ENCODE measurements at regions not wholly inside any gene's neighbourhood (a gene's known extent, or its start where the extent isn't known, plus 50 kb on each side); places are given as distances from the start of the nearest gene placed in this dataset.

DNA sequence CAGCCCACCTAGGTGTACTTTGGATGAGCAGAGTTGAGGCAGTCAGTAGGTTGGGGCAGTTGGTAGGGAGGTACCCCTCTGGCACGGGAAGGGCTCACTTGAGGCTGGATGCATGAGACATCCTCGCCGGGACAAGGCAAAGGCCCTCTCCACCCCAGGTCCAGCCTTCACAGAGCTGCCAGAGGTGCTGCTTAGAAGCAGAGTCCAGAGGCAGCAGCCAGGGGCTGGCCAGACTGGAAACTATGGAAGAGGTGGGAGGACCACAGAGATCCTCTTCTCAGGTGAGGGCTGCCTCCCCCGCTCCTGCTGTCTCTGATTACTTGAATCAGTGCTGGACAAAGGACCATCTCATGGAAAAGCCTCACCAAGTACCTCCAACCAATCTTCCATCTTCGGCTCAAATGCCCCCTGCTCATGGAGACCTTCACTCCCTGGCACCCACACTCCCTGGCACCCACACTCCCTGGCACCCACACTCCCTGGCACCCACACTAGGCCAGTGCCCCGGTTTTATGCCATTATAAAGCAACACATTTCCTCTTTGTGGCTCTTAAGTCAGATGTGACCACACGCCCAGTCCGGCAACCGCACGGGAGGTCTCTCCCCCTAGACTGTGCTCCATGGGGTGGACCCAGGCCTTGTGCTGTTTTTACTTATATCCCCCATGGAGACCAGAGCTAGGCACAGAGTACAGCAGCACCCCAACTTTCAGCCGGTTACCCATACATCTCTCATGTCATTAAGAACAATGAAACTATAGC lies 100.1 kb downstream of the YTHDF1 start:
- no peak for DNase-seq (ENCODE audit: low read depth)

DNA sequence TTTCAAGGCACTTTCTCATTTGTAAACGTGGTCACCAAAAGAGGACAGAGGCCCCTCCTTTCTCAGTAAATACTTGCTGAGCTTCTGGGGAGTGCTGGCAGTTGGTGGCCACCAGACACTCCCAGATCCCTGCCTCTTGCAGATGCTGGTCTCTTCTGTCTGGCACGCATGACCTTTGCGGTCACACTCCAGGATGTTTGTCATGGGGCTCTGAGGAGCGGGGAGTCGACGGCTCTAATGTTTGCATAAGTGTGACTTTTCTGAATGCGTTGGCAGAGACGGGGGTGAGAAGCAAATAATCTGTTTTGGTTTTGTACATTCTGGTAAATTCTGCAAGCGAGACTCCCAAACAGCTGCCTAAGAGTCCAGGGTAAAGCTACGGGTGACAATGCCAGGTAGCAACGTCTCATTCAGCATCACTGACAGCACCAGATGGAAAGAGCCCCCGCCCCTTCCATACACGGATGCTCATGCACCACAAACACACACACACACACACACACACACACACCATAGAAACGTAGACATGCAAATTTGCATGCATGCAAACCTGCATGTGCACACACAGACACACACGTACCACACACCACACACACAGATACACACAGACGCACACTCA lies 101.1 kb downstream of the YTHDF1 start:
- DNase-seq (ENCODE audit: low read depth): no peak

GRCh38 chr20:63114006-63114692 lies 101.8 kb downstream of the YTHDF1 start:
- no peak for DNase-seq (ENCODE audit: low read depth)

DNA sequence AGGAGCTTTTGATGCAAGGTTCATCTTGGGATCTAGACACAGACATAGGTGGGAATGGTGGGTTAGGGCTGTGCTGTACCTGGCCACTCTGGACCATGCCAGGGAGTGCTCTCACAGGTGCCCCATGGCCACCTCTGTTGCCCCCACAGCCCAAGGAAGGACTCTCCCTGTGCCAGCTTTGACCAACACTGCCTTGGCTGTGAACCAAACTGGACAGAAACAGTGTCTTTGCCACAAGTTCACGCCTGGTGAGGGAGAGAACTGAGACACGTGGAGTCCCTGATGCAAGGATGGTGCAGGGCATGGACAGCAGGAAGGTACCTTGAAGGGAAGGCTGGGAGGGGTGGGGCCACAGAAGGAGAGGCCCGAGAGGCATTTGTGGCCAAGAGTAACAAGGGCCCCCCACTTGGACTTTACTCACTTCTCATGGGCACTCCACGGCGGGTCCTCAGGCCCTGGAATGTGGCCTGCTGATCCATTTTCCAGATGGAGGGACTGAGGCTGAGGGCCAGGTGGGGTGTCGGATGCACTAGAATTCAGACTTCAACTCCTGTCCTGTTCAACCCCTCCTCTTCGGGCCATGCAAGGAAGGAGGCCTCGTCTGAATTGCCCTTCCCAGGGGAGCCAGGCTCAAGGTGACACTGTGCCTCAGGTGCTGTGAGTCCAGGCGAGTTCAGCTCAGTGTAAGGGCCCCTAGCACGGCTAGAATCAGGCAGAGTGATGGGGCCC lies 103.3 kb downstream of the YTHDF1 start:
- no peak for DNase-seq (ENCODE audit: low read depth)

GRCh38 chr20:63108247-63108646 lies 101.5 kb upstream of the BHLHE23 start:
- DNase-seq (ENCODE audit: low read depth): no peak

DNA sequence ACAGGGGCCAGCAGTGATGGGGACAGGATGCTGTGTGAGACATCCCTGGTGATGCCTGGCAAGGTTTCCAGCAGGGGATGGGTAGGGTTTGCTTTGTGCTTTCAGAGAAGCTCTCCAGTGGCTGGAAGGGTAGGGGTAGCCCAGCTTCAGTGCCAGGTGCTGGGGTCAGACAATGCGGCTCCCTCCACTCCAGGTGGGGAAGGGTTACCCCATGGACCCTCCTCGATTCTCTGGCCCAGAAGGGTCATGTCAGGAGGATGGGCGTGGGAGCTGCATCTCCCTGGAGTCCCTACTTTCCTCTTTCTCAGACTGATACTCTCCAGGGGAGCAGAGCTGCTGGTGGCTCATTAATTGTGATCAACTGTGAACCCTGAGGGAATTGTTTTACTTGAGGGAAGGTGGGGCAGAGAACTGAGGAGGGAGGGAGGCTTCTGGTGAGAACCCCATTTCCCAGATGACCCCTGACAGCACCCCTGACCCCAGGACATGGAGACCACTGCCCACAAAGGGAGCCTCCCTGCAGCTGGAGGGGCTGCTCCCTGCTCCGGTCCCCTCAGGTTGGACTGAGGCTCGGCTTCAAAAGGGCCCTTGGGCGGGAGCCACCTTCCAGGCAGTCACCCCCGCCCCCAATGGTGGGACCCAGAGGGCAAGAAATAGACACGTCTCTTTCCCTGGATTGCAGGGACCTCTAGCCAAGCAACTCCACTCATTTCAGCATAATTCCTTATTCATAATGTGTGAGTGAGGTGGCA lies 100.9 kb upstream of the BHLHE23 start:
- DNase-seq (ENCODE audit: low read depth): no peak

DNA sequence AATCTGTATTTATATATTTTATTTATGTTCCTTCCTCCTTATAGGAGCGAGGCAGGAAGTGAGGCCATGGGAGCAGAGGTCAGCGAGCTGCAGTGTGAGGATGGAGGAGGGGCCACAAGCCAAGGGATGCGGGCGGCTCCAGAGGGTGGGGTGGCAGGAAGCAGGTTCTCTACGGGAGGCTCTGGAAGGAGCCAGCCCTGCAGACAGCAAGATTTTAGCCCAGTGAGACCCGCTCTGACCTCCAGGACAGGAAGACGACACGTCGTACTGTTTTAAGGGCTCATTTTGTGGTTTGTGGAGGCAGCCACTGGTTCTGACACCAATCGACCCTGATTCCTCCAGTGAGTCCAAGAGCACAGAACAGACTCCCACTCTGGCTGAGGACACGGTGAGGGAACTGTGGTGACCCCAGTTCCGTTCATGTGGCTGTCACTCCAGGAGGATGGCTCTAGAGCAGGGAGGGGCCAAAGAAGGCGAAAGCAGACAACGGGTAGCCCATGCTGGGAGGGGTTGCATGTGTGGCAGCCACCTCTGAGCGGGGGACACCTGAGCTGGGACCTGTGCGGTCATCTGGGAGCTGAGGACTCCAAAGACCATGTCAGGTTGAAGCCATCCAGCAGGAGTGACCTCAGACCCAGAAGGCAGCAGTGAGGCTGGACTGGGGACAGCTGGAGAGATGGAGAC lies 100.1 kb upstream of the BHLHE23 start:
- no peak for DNase-seq (ENCODE audit: low read depth)

GRCh38 chr20:63106108-63106764 lies 99.5 kb upstream of the BHLHE23 start:
- no peak for DNase-seq (ENCODE audit: low read depth)

DNA sequence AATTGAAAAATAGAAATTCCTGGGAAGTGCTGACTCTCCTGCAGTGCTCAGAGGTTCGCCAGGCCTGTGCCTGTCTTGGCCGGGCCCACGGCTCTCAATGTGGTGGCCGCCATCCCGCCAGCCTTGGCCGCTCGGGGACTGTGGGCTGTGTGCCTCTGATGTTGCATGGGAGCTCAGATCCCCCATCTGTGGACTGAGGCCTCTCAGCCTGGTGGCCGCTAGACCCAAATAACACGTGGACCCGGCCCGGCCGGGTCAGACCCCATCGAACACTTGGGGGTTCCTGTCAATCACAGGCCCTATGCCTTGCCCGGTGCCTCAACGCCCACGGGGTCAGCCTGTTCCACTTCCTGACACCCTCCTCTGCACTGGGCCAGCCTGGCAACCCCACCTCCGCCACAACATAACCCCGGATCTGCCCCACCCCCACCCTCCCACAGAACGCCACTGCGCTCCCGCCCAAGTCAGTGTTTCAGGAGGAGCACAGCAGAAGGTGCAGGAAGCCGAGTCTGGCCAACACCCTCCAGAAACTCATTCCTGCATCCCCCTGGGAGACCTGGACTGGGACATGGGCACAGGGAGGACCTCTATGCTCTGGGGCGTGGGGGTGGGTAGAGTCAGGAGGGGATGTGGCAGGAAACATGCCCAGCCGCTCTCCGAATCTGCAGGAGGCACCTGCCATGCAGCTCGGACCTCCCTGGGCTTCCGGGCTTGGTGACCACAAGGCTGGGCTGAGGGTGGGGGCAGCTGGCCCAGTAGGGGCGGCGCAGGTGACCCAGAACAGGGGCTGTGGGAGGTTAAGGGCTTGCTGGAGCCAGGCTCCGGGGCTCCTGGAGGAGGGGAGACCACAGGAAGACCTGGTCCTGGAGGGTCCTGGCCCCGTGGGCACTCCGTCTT lies 98.7 kb upstream of the BHLHE23 start:
- DNase-seq (ENCODE audit: low read depth): no peak

DNA sequence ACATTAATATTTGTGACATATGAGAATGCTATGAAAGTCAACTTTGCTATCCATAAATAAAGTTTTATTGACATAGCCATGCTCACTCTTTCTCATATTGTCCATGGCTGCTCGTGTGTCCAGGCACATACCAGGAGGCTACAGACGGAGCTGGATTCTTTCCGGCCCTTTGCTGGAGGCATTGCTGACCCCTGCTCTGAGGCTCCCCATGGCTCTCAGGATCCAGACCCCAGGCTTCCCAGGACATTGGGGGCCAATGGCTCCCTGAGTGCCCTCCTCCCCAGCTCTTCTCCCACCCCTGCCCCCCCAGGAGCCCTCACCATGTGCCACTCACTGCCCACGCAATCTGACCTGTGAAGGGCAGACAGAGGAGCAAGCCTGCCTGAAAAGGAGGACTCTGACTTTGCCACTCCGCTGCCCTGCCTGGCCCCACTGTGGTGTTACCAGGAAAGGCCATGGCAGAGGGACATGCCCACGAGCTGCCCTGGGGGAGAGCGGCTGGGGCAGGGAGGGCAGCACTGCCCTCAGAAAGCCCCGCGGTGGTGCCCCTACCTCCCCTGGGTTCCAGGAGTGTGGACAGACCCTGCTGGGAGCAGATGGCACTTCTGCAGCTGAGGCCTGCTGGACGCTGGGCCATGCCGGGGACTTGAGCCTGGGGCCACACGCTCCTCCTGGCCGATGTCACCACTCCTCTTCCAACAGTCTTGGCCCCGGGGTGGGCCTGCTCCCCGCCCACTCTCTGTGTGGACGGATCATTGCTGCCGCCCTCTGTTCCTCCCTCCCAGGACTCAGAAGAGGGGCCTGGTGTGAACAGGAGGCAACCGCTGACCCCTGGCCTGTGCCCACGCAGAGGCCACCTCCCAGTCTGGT lies 97.8 kb upstream of the BHLHE23 start:
- no peak for DNase-seq (ENCODE audit: low read depth)

DNA sequence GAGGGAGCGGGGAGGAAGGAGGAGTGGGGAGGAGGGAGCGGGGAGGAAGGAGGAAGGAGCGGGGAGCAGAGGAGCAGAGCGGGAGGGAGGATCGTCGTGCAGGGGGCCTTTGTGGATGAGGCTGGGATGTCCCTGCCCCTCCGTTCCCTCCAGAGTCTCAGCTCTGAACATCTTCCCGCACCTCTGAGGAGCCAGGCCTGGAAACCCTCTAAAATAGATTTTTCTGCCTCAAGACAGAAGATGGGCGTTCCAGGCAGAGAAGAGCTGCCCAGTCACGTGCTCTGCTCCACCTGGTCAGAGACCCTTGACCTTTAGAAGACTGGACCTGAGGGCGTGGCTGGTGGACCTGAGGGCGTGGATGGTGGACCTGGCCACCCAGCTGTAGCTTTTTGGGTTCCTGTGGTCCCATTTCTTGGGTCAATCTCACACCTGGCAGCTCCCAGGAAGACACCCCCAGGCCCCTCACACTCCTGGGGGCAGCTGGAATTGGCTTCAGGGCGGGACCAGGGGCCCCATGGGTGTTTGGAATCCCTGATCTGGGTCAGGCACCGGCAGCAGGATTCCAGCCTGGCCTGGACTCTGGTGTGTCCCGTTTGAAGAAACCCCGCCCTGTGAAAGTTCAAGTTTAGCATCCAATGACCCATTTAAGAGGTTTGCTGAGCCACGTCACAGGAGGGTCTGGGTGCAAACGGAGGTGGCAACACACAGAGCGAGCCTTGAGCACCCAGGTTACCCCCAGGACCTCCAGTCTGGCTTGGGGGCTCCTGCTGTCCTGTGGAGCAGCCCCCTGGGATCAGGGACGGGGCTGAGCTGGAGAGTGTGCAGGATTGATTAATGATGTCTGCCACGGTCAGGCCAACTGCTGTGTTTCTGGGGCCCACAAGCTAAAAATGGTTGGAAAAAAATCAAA lies 96.9 kb upstream of the BHLHE23 start:
- no peak for DNase-seq (ENCODE audit: low read depth)

DNA sequence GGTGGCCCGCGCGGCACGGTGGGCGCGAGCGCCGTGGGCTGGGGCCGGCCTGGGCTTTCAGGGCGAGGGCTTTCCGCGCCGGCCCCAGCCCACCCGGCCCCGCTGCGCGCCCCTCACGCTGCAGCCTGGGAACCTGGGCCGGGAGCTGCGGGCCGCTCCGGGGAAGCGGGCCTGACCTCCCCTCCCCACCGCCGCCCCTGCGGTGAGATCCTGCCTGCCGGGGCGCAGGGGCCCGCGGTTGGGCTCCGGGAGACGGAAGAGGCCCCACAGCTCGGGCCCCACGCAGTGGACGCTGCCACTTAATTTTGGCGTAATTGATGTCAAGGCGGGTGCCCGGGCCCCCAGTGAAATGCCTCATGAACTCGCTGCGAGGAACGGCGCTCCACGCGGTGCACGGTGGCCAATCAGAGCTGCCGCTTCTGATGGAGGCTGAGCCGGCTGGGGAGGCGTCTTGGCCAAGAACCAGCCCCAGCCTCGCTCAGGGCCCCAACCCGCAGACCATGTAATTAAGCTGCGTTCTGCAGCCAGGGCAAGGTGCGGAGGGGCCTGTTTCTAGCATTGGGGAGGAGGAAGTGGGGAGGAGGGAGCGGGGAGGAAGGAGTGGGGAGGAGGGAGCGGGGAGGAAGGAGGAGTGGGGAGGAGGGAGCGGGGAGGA lies 96.1 kb upstream of the BHLHE23 start:
- DNase-seq (ENCODE audit: low read depth): no peak

GRCh38 chr20:63101781-63102720 lies 95.3 kb upstream of the BHLHE23 start:
- no peak for DNase-seq (ENCODE audit: low read depth)

DNA sequence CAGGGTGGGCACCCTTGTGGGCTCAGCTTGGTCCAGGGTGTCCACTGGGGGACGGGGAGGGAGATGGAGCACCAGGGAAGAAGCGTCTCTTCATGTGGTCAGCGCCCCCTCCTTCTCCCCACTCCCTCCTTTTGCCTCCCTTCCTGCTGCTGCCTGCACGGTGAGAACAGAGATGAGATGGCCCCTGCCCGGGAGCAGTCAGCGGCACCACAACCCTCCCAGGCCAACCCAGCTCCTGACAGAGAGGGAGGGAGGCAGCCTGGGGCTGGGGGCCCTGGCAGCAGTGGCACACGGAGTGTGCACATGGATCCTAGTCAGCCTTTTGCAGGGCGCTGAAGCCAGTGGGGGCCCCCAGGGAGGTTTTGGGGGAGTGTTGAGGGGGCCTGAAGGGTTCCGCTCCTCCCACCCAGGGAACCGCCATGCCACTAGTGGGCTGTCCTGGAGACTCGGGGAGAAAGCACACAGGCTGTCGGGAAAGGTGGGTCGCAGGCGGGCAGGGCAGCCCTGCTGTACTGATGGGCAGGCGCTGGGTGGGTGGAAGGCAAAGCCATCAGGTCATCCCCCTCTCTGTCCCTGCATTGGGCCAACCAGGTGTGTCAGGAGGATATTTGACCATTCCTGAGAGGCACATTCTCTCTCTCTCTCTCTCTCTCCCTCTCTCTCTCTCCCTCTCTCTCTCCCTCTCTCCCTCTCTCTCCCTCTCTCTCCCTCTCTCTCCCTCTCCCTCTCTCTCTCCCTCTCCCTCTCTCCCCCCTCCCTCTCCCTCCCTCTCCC lies 94.3 kb upstream of the BHLHE23 start:
- DNase-seq (ENCODE audit: low read depth): no peak

Data from stromal cell of bone marrow (primary cell).